ENCODE measurements at regions not wholly inside any gene's neighbourhood (a gene's known extent, or its start where the extent isn't known, plus 50 kb on each side); places are given as distances from the start of the nearest gene placed in this dataset.
A peak's percentile ranks its signal among the peaks of the same experiment; 100 is the strongest.

DNA sequence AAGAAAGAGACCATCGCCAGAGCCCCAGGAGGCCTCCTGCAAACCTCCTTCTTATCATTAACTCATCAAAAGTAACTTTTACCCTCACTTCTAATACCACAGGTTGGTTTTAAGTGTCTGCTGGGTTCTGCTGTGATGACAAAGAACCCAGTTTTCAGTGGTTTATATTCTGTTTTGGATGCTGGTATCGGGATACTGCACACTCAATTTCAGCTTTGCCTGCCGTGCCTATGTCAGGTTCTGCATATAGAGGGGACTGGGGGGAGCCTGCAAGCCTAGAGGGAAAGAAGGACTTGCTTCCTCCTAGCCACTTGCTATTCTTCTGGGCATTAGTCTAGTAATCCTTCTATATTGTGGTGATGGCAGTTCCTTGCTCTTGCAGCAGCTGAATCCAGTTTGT lies 242.4 kb downstream of the KCNRG start:
- no peak for ATAC-seq (ENCODE audit: low FRiP score in 2 of 2)

DNA sequence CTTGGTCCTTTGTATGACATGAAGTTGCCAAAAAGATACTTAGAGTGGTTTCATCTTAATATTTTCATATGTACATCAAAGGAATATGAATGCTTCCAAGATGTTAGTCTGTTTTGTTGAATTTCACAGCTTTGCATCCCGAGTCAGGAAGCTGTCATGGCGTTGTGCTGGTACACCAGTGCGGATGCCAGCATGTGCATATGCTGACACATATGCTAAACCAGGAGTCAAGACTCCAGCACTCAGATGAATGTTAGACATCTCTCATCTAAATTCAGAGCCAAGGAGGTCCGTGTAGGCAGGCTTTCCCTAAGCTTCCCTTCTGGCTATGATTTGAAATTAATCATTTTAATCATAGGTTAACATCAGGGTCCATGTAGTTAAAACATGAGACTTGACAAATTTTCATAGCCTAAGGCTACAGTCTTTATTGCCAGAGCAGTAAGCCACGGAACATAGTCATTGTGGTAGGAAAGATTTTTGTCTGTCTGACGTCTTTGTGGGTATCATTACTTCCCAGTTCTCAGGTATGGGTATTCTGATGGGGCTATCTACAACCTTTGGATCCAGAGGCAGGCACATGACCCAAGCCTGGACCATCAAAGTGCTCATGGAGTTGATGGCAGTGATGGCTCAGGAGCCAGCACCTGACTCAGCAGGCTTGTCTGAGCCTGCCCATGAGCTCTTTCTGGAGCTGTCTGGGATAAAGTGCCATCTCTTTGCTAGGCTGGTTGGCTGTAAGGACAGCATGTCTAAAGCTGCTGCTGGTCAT lies 246.1 kb downstream of the KCNRG start:
- Histone ChIP-seq H3K36me3 (no peaks in the 10 kb centered on the region), H3K9me3 (no peaks in the 10 kb centered on the region), H3K27me3 (no peaks in the 10 kb centered on the region), H3K4me3 (no peak overlapping the region), H3K4me1 (no peaks in the 10 kb centered on the region), H3K27ac (no peak overlapping the region)
- TF ChIP-seq POLR2A (IDR thresholded peaks at IDR 0.05) (no peak), POLR2AphosphoS5 (IDR thresholded peaks at IDR 0.05) (no peak), EP300 (IDR thresholded peaks at IDR 0.05) (no peak)
- TF ChIP-seq, protein P1, sequence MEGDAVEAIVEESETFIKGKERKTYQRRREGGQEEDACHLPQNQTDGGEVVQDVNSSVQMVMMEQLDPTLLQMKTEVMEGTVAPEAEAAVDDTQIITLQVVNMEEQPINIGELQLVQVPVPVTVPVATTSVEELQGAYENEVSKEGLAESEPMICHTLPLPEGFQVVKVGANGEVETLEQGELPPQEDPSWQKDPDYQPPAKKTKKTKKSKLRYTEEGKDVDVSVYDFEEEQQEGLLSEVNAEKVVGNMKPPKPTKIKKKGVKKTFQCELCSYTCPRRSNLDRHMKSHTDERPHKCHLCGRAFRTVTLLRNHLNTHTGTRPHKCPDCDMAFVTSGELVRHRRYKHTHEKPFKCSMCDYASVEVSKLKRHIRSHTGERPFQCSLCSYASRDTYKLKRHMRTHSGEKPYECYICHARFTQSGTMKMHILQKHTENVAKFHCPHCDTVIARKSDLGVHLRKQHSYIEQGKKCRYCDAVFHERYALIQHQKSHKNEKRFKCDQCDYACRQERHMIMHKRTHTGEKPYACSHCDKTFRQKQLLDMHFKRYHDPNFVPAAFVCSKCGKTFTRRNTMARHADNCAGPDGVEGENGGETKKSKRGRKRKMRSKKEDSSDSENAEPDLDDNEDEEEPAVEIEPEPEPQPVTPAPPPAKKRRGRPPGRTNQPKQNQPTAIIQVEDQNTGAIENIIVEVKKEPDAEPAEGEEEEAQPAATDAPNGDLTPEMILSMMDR (IDR thresholded peaks at IDR 0.05): no peak
- ATAC-seq (ENCODE audit: low FRiP score in 2 of 2) (no peak), DNase-seq (no peak)
- 89 to 93% methylated on average over 6 of the region's 6 CpGs for WGBS, 2 donors

More for the DNA sequence above, 242.4 kb downstream of the KCNRG start:
- TF ChIP-seq, protein P1 (IDR thresholded peaks at IDR 0.05): no peak
- TF ChIP-seq POLR2A (IDR thresholded peaks at IDR 0.05): no peak
- no peak for TF ChIP-seq POLR2AphosphoS5 (IDR thresholded peaks at IDR 0.05)
- no peak for TF ChIP-seq EP300 (IDR thresholded peaks at IDR 0.05)
- no peaks in the 10 kb centered on the region for H3K27me3 ChIP-seq
- WGBS, 2 donors: 89 to 92% methylated on average over 1 to 3 of the region's 3 CpGs
- H3K36me3 ChIP-seq: no peaks in the 10 kb centered on the region
- no peak for DNase-seq
- H3K27ac ChIP-seq: no peak overlapping the region
- no peaks in the 10 kb centered on the region for H3K4me1 ChIP-seq
- no peak overlapping the region for H3K4me3 ChIP-seq
- no peaks in the 10 kb centered on the region for H3K9me3 ChIP-seq

DNA sequence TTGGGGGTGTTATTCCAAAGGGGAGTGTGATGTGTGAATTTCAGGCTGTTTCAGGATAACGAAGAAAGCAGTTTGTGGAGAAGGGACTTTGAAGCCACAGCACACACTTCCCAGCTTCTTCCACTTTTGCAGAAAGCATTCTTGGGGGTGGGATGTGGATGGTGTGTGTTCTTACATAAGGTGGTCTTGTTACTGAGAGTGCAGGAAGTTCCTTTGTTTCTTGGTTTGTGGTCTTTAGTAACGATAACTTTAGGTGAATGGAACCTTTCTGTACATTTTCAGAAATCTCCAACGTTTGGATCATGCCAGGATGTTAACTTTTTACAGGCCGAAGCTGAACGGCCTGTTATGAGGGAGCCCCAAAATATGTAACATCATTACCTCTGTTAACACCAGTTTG lies 251.8 kb downstream of the KCNRG start:
- no peak for DNase-seq
- Histone ChIP-seq H3K9me3 (no peaks in the 10 kb centered on the region), H3K4me1 (no peaks in the 10 kb centered on the region), H3K27me3 (no peaks in the 10 kb centered on the region), H3K4me3 (no peak overlapping the region), H3K36me3 (no peaks in the 10 kb centered on the region), H3K27ac (no peak overlapping the region)
- ATAC-seq (ENCODE audit: low FRiP score in 2 of 2): no peak
- WGBS, 2 donors: 67 to 95% methylated on average over 5 of the region's 5 CpGs
- TF ChIP-seq, protein P1 (IDR thresholded peaks at IDR 0.05): no peak
- TF ChIP-seq POLR2A (IDR thresholded peaks at IDR 0.05) (no peak), EP300 (IDR thresholded peaks at IDR 0.05) (no peak), POLR2AphosphoS5 (IDR thresholded peaks at IDR 0.05) (no peak)

DNA sequence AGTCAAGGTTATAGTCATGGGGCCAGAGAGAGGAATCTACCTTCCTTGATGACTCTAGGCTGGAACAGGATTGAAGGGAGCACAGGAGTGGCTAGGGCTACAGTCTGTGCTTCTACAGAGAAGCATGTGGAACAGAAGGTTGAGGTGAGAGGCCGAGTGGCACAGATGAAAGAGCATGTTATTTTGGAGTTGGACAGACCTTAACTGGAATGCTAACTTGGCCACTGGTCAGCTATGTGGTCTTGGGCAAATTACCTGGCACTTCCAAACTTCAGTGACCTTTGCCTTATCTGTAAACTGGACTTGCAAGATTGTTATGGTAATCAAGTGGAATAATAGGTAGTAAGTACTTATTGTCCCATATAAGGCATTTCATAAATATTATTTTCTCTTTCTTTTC lies 252.7 kb downstream of the KCNRG start:
- no peaks in the 10 kb centered on the region for H3K9me3 ChIP-seq
- H3K27me3 ChIP-seq: no peaks in the 10 kb centered on the region
- no peak overlapping the region for H3K4me3 ChIP-seq
- DNase-seq: peak in 1 of 2 donors; percentile 35
- H3K27ac ChIP-seq: no peak overlapping the region
- TF ChIP-seq, protein P1 (IDR thresholded peaks at IDR 0.05): no peak
- TF ChIP-seq EP300 (IDR thresholded peaks at IDR 0.05): no peak
- TF ChIP-seq POLR2AphosphoS5 (IDR thresholded peaks at IDR 0.05): no peak
- no peak for TF ChIP-seq POLR2A (IDR thresholded peaks at IDR 0.05)
- no peaks in the 10 kb centered on the region for H3K4me1 ChIP-seq
- ATAC-seq (ENCODE audit: low FRiP score in 2 of 2): no peak
- 62 to 73% methylated on average over 1 of the region's 1 CpG for WGBS, 2 donors
- H3K36me3 ChIP-seq: no peaks in the 10 kb centered on the region

DNA sequence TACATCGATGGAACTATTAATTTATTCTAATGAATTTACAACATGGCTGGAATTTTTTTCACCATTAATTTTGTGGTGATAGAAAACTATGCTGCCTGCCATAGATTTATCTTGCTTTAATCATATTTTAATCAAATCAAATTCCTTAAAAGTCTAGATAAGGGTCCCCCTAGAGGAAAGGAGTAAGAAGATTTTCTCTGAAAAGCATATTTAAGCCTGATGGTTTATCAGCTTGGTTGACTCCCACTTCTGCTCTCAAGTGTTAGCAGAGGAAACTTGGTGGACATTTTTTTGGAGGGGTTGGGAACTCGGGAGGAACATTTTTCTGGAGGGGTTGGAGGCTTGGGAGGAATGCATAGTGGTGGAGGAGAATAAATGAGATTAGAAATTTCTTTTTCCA lies 253.3 kb downstream of the KCNRG start:
- Histone ChIP-seq H3K27ac (no peak overlapping the region), H3K27me3 (no peaks in the 10 kb centered on the region), H3K4me3 (no peak overlapping the region), H3K4me1 (no peaks in the 10 kb centered on the region), H3K9me3 (no peaks in the 10 kb centered on the region), H3K36me3 (no peaks in the 10 kb centered on the region)
- WGBS, 2 donors: 72 to 73% methylated on average over 2 of the region's 2 CpGs
- DNase-seq: no peak
- ATAC-seq (ENCODE audit: low FRiP score in 2 of 2): no peak
- TF ChIP-seq, protein P1 (IDR thresholded peaks at IDR 0.05): peak in 1 of 6 experiments; percentile 12
- TF ChIP-seq EP300 (IDR thresholded peaks at IDR 0.05): no peak
